SIG-M5 treated with dmso at 0.1 percent for 504 hours (cell line): ENCODE measurements at regions not wholly inside any gene's neighbourhood (a gene's known extent, or its start where the extent isn't known, plus 50 kb on each side); places are given as distances from the start of the nearest gene placed in this dataset.

Source experiments
- DNase-seq: peaks from one replicate; lab custom pipeline; 2025; ENCODE audit not compliant: unreplicated experiment; lab: John Stamatoyannopoulos, UW

GRCh38 chr9:17967731-17968130 is 388.9 kb downstream of the SH3GL2 start:
- no peak for DNase-seq

- no peak for DNase-seq
These were observed 390.4 kb downstream of the SH3GL2 start for GRCh38 chr9:17969232-17969631.

GRCh38 chr9:17970277-17970676 is 391.4 kb downstream of the SH3GL2 start:
- no peak for DNase-seq

GRCh38 chr9:17978773-17979172 is 399.9 kb downstream of the SH3GL2 start:
- no peak for DNase-seq

- no peak for DNase-seq
These were observed 407.7 kb downstream of the SH3GL2 start for GRCh38 chr9:17986595-17986994.

- no peak for DNase-seq
These were observed 408.3 kb downstream of the SH3GL2 start for GRCh38 chr9:17987189-17987588.

- no peak for DNase-seq
These were observed 409.6 kb downstream of the SH3GL2 start for GRCh38 chr9:17988489-17988888.

GRCh38 chr9:17990602-17991001 is 411.7 kb downstream of the SH3GL2 start:
- DNase-seq: no peak

- DNase-seq: no peak
These were observed 414.2 kb downstream of the SH3GL2 start for GRCh38 chr9:17993024-17993423.

- DNase-seq: no peak
These were observed 416.0 kb downstream of the SH3GL2 start for GRCh38 chr9:17994695-17995425.

GRCh38 chr9:17996728-17997127 is 417.9 kb downstream of the SH3GL2 start:
- no peak for DNase-seq

GRCh38 chr9:18002718-18003438 is 424.0 kb downstream of the SH3GL2 start:
- DNase-seq: no peak

- DNase-seq: no peak
These were observed 427.7 kb downstream of the SH3GL2 start for GRCh38 chr9:18006591-18006990.

GRCh38 chr9:18007621-18008020 is 428.8 kb downstream of the SH3GL2 start:
- DNase-seq: no peak

GRCh38 chr9:18009902-18010301 is 431.0 kb downstream of the SH3GL2 start:
- no peak for DNase-seq

GRCh38 chr9:18010492-18010891 is 431.6 kb downstream of the SH3GL2 start:
- no peak for DNase-seq

GRCh38 chr9:18012170-18012569 is 433.3 kb downstream of the SH3GL2 start:
- DNase-seq: no peak

- no peak for DNase-seq
These were observed 435.7 kb downstream of the SH3GL2 start for GRCh38 chr9:18014556-18014955.

GRCh38 chr9:18015116-18015515 is 436.2 kb downstream of the SH3GL2 start:
- DNase-seq: no peak

- no peak for DNase-seq
These were observed 438.3 kb downstream of the SH3GL2 start for GRCh38 chr9:18017136-18017535.

- no peak for DNase-seq
These were observed 439.4 kb downstream of the SH3GL2 start for GRCh38 chr9:18018221-18018620.

GRCh38 chr9:18018661-18019060 is 439.8 kb downstream of the SH3GL2 start:
- DNase-seq: no peak
